GM19455 (cell line): ENCODE measurements at regions not wholly inside any gene's neighbourhood (a gene's known extent, or its start where the extent isn't known, plus 50 kb on each side); places are given as distances from the start of the nearest gene placed in this dataset.
"Not testable (repeated sequence)": the region's sequence is repeated elsewhere in the genome, so short reads cannot be mapped to it uniquely, and the experiment has no call there.

ENCODE experiments used
- ATAC-seq: cut with Tn5 transposase; IDR thresholded peaks from one replicate; pipeline ENCODE4 v1.9.1; 2021; ENCODE audit not compliant: unreplicated experiment

DNA sequence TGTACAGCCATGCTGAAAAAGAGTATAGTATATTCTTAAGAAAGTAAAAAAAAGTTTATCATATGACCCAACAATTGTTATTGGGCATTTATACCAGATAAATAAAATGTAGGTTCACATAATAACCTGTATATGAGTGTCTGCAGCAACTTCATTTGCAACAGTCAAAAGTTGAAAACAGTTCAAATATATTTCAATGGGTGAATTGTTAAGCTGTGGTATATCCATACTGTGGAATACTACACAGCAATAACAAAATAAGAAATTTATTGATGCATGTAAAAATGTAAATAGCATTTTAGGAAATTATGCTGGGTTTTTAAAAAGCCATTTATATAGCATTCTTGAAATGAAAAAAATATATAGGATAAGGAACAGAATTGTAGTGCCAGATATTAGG is 1420.1 kb upstream of the ACO1 start:
- no peak for ATAC-seq

DNA sequence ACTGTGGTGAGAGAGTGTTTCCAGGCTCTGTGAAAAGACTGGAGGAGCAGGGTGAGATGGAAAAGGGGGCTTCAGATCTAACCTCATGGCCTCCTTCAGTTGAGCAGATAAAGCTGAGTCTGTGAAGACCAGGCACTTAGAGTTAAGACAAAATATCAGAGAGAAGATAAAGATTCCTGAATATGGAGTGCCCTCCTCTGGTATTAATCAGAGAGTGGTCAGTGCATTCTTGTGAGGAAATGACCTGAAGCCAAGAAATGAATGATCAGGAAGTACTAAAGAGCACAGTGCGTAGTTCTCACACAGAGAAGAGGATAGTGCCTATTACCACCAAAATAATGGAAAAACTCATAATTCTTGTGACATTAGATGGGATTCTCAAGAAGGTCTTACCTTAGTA is 1417.0 kb upstream of the ACO1 start:
- ATAC-seq = no peak

DNA sequence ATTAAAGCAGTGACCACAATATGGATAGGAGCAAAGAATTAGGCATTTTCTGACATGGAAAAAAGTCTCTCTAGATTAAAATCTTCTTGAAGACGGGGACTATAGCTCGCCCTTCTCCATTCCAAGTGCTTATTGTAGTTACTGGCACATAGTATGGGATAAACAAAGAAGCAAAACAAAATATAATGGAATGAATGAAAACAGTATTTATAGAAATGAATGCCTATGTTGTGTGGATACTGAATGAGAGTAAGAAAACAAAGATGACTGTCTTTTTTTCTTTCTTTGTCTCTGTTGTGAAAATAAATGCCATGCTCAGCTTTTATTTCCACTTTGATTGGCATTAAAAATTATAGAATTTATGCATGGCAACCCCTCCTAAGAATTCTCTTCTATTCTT is 1414.3 kb upstream of the ACO1 start:
- ATAC-seq = no peak

DNA sequence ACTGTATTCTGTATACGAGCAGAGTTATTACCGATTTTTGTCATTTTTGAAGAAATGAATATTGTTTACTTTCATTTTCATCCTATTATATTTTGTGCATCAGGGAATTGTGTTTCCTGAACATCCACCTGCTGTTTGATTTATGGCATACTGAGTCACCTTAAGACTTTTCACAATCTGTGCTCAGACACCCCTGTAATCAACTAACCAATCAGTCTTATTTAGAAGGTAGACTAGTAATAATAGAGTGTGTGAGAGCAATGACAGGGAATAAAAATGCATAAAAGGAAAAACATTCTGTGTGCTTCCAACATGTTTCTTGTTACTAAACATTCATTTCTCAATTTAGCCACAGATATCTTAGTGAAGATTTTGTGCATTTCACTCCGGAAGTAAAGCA is 1413.6 kb upstream of the ACO1 start:
- ATAC-seq = no peak

DNA sequence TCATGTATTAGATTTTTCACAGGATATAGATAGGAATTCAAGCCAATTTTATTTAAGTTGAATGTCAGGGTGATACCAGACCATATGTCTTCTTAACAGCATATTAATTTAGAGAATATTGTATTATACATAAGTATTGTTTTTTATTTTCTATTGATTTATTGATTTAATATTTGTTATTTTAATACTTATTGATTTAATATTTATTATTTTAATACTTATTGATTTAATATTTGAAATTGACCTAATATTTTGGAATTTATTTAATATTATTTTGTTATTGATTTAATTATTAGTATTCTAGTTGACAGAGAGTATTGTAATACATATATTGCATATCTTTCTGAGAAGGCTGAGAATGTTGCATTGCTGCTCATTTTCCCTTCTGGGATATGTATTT is 1411.8 kb upstream of the ACO1 start:
- ATAC-seq = no peak

DNA sequence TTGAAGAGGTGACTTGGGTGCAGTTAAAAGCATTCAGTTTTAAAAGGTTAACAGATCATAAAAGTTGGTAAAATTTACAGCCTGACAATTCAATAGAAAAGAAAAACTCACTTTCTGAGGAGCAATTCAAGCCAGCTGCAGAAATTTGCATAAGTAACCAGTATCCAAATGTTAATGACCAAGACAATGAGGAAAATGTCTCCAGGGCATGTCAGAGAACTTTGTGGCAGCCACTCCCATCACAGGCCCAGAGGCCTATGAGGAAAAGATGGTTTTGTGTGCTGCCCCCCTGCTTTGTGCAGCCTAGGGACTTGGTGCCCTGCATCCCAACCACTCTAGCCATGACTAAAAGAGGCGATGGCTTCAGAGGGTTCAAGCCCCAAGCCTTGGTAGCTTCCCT is 1406.5 kb upstream of the ACO1 start:
- ATAC-seq = no peak

DNA sequence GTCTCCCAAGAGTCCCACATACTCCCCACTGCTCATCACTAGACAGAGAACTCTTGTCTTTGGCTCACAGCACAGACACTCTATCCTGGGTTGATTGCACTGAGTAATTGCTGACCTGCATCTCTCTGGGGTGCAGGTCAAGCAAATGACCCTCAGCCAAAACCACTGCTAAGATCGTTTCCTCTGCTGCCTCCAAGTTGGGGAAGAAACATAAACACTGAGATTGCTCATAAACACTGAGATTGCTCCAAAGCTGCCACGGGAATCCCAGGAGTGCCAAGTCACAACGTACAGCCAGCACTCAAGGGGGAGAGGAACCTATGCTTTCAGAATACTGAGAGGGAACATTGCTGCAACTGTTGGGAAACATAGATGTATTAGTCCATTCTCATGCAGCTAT is 1402.1 kb upstream of the ACO1 start:
- no peak for ATAC-seq

DNA sequence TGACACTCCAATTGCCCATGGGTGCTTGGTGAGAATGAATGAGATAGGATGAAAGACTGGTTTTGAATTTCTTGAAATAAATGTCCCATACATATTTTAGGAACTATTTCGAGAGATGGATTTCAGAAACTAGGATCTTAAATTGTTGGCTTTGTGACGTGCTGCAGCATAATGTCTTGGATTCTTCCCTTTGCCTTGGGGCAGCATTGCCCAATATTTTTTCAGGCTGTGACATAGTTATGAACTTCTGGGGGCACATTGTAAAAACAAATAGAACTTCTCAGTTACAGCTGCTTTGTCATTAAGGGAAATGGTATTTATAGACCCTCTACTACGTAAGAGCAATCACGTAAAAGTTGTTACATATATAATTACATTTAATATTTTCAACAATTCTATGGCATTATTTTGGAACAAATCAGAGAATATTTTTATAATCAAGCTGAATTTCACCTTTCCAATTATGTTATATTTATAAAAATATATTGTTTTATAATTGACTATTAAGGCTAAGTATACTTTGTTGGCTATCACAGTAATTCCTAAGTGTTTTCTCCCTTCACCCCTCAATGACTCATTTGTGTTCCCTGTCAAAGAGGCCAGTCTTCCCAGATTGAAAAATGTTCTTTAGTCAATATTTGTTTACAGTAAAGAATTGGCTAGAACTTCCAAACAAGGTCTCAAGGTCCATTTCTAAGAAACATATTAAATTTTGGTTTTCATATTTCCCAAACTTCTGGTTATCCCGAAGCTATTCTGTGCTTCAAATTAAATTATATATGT is 1388.3 kb upstream of the ACO1 start:
- no peak for ATAC-seq

DNA sequence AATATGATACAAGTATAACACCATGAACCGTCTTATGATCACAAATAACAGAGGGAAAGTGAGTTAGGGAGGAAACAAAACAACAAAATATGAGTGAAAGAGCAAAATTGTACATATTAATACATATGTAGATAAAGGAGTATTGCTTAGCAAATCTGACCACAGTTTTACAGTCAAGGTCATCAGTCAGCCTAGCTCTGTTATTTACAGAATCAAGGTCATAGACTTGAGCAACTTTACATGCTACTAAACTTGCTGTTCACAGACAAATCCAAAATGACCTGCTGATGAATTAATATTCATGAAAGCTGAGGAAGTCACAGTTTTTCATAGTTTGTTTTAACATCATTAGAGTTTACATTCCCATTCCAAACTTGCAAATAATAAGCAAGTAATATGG is 1387.7 kb upstream of the ACO1 start:
- ATAC-seq = no peak

DNA sequence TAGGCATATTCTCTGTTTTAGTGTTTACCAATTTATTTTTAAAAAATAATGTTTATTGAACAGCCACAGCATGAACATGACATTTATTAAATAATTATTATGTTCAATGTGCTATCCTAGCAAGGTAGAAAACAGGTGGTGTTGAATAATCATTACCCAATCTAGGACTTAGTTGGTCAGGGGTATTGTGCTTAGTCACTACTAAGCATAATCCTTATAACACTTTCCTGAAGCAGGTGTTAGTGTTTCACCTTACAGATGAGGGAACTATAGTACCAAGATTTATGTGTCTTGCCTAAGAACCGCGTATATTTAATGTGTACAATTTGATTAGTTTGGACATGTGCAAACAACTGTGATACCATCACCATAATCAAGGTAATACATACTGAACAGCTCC is 1387.2 kb upstream of the ACO1 start:
- no peak for ATAC-seq

DNA sequence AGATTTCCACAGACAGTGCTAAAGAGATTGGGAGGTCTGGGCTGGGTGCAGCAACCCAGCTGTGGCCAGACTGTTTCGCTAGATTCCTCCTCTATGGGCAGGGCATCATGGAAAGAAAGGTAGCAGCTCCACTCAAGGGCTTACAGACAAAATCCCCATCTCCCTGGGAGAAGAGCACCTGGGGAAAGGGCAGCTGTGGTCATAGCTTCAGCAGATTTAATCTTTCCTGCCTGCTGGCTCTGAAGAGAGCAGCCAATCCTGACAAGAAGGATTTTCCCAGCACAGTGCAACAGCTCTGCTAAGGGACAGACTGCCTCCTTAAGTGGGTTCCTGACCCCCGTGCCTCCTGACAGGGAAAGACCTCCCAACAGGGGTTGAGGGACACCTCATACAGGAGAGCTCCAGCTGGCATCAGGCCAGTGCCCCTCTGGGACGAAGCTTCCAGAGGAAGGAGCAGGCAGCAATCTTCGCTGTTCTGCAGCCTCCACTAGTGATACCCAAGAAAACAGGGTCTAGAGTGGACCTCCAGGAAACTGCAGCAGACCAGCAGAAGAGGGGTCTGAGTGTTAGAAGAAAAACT is 1379.3 kb upstream of the ACO1 start:
- ATAC-seq = no peak

DNA sequence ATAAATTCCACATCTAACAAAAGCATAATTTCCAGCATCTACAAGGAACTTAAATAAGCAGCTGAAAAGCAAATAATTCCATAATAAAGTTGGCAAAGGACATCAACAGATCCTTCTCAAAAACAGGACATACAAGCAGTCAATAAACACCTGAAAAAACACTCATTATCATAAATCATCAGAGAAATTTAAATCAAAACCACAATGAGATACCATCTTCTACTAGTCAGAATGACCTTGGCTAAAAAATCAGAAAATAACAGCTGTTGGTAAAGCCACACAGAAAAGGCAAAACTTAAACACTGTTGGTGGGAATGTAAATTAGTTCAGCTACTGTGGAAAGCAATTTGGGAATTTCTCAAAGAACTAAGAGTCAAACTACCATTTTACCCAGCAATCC is 1371.1 kb upstream of the ACO1 start:
- ATAC-seq = no peak

DNA sequence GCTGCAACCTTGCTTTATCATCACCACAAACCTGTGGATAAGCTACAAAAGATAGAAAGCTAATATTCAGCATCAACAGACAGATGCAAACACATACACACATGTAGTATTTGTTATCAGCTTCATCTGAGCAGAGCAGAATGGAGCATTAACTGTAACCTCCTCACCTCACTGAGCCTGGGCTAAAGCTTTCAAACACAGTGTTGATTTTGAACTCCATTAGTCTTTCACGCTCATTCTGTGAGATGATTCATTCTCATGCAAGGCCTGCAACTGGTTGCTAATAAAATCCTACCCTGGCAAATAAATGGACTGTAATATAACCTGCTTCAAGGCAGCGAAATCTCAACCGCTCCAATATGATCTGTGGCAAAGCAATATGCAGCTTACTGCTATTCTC is 1360.6 kb upstream of the ACO1 start:
- no peak for ATAC-seq

DNA sequence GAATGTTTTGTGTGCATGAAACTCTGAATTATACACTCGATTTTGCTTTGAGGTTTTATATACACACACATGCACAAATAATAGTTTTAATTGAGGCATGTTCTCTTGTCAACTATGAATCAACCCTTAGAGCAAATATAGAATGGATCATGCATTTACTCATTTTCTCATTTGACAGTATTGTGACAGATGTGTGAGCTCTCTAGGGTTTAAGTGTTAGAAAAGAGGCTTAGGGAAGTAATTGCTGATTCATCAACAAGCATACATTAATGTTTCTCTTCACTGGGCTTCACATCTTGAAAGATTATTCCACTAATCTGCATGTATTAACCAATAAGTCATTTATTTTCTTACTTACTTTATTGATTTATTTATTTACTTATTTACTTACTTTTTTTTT is 1356.8 kb upstream of the ACO1 start:
- no peak for ATAC-seq

DNA sequence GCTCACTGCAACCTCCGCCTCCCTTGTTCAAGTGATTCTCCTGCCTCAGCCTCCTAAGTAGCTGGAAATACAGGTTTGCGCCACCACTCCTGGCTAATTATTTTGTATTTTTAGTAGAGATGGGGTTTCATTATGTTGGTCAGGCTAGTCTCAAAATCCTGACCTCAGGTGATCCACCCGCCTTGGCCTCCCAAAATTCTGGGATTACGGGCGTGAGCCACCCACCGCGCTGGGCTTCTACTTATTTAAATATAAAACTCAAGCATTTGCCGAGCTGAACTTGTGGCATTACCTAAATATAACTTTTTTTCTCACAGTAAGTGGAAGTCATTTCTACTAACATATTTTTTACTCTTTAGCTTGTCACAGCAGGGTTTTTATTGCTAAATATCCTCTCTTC is 1356.3 kb upstream of the ACO1 start:
- no peak for ATAC-seq

DNA sequence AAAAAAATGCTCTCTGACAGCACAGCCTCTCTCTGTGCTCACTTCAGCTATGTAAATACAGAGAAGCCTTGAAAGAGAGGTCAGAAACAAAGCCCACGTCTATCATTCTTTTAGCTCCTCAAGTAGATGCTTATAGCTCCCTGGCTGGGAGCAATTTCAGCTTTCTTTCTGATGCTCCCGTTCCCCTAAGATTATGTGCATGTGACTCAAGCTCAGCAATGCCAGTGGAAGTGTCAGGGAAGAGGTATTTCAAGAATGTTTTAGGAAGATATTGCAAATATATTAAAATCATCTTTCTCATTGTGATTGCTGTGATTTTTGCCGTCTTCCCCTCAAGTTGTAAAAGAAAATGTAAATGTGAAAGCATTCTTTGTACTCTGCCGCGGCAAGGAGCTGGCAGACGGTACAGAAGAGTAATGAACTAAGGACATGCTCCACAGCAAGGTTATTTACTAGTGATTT is 1353.7 kb upstream of the ACO1 start:
- ATAC-seq = no peak

DNA sequence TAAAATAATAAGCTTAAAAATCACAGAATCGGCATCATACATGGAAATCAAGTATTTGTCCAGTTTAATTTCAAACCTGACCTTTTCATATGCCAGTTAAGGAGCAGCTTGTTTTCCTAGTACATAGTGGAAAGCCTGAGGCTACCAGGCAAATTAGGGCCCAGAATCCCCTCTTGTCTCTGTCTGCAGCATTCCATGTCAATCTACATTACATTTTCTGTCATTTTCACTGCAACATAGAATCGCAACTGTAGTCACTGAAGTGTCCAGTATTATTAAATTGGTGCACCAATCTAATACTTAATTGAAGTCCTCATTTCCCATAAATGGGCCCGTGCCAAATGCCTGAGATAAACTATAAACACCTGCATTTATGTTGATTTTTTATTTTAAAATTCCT is 1352.2 kb upstream of the ACO1 start:
- ATAC-seq = no peak

DNA sequence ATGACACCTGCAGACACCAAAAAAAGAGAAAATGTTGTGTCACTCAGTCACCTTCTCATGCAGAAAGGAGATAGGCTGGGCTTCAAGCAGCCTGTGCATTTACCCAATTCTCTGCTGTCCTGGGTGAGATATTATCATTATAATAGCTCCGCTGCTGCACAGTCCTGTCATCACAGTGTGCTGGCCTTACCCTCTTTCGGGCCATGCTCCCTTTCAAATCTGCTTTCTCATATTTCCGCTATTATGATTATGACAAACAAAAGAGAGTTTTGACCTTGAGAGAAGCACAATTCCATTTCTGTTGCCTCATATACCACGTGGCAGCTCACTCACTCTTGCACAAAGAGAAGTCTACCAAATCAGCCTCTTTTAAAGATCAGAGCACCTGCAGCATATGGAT is 1350.1 kb upstream of the ACO1 start:
- no peak for ATAC-seq

DNA sequence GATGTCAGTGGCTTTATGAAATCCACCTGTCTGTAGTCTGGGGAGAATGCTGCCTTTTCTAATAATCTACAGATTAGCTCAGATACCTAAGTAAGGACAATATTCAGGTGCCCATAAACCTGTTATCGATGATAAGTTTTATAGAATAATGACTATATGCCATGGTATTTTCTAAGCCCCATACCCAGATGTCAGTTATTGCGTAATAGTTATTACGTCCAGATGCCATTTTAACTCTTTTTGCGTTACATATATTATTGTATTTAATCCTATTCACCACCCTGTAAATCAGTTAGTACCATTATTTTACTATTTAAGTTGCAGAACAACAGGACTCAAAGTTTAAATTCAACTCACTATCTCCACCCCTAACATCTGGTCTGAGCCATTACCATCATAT is 1343.9 kb upstream of the ACO1 start:
- no peak for ATAC-seq

DNA sequence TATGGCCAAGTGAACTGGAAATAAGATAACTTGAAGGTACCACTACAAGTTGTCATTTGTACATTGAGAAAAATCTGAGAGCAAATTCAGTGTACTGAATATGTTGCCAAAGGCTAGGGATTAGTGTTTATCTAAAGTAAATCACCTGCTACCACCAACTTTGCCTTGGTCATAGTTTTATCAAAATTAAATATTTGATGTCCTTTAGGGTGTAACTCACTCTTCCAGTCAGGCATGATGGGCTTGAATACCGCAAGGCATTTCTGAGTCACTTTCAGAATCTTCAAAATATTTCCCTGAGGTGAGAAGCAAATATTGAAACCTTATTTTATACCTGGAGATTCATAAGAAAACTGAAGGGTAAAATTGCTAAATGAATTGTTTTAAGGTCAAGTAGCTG is 1338.6 kb upstream of the ACO1 start:
- no peak for ATAC-seq

DNA sequence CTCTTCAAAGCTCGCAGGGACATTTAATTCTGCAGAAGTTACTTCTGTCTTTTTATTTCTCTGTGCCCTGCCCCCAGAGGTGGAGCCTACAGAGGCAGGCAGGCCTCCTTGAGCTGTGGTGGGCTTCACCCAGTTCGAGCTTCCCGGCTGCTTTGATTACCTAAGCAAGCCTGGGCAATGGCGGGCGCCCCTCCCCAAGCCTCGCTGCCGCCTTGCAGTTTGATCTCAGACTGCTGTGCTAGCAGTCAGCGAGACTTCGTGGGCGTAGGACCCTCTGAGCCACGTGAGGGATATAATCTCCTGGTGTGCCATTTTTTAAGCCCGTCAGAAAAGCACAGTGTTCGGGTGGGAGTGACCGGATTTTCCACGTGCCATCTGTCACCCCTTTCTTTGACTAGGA is 1322.9 kb upstream of the ACO1 start:
- ATAC-seq = not testable (repeated sequence)

DNA sequence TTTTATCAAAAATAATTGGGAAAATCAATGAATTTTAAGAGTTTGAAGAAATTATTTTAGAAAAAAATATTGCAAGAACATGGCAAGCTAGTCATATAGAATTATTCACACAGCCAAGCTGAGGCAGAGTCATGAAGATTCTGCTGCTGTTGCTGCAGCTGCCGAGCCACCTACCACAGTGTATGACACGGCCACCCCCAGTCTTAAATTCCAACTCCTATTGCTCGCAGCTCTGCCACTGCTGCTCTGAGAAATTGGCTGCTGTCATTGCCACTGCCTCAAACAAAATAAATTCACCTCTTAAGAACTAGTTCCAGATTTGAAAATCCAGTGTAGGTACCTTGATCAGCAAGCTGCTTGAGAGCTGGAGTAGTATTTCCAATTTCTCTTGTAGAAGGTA is 1318.8 kb upstream of the ACO1 start:
- no peak for ATAC-seq

DNA sequence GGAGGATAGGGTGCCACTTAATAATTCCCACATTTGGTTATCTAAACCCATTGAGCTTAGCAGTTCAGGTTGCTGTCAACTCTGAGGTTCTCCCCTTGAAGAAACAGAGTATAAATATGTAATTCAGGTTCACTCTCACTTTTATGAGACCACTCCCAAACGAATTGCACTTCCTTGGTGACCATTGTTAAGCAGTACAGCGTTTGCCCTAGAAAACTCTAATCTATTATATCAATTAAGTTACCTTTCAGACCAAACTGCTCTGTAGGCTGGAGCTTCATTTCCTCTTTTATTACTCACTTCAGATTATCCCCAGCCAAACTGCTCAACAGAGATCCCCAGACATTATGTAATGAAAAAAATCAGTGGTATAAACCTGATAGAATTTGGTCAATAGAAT is 1317.0 kb upstream of the ACO1 start:
- no peak for ATAC-seq
